Tibial artery (tissue), 4 donors: ENCODE measurements at regions not wholly inside any gene's neighbourhood (a gene's known extent, or its start where the extent isn't known, plus 50 kb on each side); places are given as distances from the start of the nearest gene placed in this dataset.

Source experiments
- DNase-seq, 2 donors: peaks; one replicate each; pipeline ENCODE4 v3.0.0-alpha.2; 2019
- H3K27ac ChIP-seq, 2 donors: fragments of 200-600 bp; sonication (generic) in 1 of 2; 1 replicate in 1 of 2; 2 replicates in 1 of 2; pipeline ENCODE4 v1.5.1; 2018 to 2019; ENCODE audit warnings: mild to moderate bottlenecking in 1 of 2
- H3K27me3 ChIP-seq, 2 donors: fragments of 200-600 bp; sonication (generic) in 1 of 2; one replicate each; pipeline versions ENCODE4 v1.5.1 to v1.6.0; 2016 to 2019
- H3K36me3 ChIP-seq, 3 donors: fragments of 200-600 bp; sonication (generic) in 2 of 3; one replicate each; pipeline ENCODE4 v1.5.1; 2016 to 2019; ENCODE audit warnings: mild to moderate bottlenecking in 2 of 3
- H3K4me1 ChIP-seq, 4 donors: fragments of 200-600 bp; sonication (generic) in 2 of 4; 1 replicate in 3 of 4; 2 replicates in 1 of 4; pipeline ENCODE4 v1.5.1; 2016 to 2019
- H3K4me3 ChIP-seq, 2 donors: fragments of 200-600 bp; sonication (generic) in 1 of 2; 1 replicate in 1 of 2; 2 replicates in 1 of 2; pipeline ENCODE4 v1.5.1; 2018 to 2019; ENCODE audit warnings: mild to moderate bottlenecking in 2 of 2
- H3K9me3 ChIP-seq, 3 donors: fragments of 200-600 bp; sonication (generic) in 1 of 3; one replicate each; pipeline ENCODE4 v1.5.1; 2016 to 2019
- intact Hi-C: fragments of 100-400 bp; cut with DNase I; formaldehyde crosslinking; loops from one replicate; pipeline ENCODE4 v1.15.0; 2023; ENCODE audit warnings: low total_unique reads
- TF ChIP-seq, protein P1 (sequence below), 2 experiments: fragments of 200-600 bp in 1 of 2; fragments of 450-650 bp in 1 of 2; IDR thresholded peaks; one replicate each; pipeline ENCODE4 v1.5.1; 2017 to 2019; ENCODE audit warnings: antibody characterized with exemption in 2 of 2, mild to moderate bottlenecking in 1 of 2, moderate library complexity in 1 of 2

DNA sequence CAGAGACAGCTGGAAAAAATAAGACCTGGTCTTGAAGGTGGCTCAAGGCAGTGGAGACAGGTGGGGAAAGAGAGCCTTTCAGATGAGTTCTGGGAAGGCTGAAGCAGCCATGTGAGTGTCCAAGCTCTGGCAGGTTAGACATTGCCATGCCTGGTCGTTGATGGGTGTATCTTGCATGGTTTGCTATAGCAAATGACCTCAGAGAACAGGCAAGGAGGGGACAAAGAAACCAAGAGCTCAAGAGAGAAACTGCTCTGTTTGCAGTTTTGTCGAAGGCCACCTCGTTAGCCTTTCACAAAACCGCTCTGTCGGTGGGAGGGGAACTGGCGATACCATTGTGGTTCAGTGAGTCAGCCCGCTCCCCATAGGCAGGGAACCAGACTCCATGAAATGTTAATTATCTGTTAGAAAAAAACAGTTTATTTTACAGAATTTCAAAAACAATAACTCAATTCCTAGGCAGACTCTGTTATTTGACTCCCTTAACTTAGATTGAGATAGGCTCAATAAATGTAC is 82.8 kb upstream of the ARGLU1 start:
- Histone ChIP-seq H3K27me3 (no peaks in the 10 kb centered on the region), H3K27ac (no peak overlapping the region), H3K4me3 (no peak overlapping the region), H3K36me3 (no peaks in the 10 kb centered on the region), H3K4me1 (no peaks in the 10 kb centered on the region), H3K9me3 (no peaks in the 10 kb centered on the region)
- TF ChIP-seq, protein P1, sequence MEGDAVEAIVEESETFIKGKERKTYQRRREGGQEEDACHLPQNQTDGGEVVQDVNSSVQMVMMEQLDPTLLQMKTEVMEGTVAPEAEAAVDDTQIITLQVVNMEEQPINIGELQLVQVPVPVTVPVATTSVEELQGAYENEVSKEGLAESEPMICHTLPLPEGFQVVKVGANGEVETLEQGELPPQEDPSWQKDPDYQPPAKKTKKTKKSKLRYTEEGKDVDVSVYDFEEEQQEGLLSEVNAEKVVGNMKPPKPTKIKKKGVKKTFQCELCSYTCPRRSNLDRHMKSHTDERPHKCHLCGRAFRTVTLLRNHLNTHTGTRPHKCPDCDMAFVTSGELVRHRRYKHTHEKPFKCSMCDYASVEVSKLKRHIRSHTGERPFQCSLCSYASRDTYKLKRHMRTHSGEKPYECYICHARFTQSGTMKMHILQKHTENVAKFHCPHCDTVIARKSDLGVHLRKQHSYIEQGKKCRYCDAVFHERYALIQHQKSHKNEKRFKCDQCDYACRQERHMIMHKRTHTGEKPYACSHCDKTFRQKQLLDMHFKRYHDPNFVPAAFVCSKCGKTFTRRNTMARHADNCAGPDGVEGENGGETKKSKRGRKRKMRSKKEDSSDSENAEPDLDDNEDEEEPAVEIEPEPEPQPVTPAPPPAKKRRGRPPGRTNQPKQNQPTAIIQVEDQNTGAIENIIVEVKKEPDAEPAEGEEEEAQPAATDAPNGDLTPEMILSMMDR (IDR thresholded peaks at IDR 0.05) = no peak
- no peak for DNase-seq
- intact Hi-C loops = no loop called here

DNA sequence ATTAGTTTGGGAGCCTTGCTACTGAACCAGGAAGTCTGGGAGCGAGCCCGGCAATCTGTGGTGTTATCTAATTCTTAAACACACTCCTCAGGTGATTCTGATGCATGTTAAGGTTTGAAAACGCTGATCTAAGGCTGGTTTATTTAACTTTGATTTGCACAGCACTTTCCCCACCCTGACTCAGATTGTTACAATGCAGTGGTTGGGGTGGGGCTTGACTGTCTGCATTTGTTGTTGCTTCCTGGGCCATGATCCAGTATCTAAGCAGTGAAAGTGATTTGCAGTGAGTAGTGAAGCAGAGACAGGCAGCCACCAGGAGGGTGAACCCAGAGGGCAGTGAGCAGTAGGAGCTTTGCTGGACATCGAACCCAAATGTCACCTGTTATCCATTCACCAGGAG is 81.6 kb upstream of the ARGLU1 start:
- no peak overlapping the region for H3K27ac ChIP-seq
- intact Hi-C loops = no loop called here

DNA sequence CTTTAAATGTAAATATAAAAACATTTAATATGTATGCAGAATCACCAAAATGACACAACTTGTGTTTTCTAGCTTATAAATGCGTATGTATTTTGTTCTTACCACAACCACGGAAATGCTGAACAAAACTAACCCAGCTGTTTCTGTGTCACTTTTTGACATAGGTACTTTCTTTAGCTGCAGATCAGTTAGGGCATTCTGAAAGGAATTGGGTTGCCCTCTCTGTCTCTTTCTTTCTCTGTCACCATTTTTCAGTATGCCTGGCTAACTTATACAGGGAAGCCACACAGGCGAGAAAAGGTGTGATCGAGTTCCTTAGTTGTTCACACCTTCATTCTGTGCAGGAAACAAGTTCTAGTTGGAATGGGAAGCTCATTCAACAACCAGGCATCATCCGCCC is 72.6 kb upstream of the ARGLU1 start:
- intact Hi-C loops = no loop called here
- Histone ChIP-seq H3K4me1 (no peaks in the 10 kb centered on the region), H3K9me3 (no peaks in the 10 kb centered on the region), H3K4me3 (no peak overlapping the region), H3K27ac (no peak overlapping the region), H3K27me3 (no peaks in the 10 kb centered on the region), H3K36me3 (no peaks in the 10 kb centered on the region)
- DNase-seq = no peak
- TF ChIP-seq, protein P1 (IDR thresholded peaks at IDR 0.05) = no peak

More for the DNA sequence above, 81.6 kb upstream of the ARGLU1 start:
- no peak for DNase-seq
- TF ChIP-seq, protein P1 (IDR thresholded peaks at IDR 0.05) = no peak
- no peaks in the 10 kb centered on the region for H3K27me3 ChIP-seq
- H3K4me1 ChIP-seq = no peaks in the 10 kb centered on the region
- no peaks in the 10 kb centered on the region for H3K36me3 ChIP-seq
- H3K4me3 ChIP-seq = no peak overlapping the region
- no peaks in the 10 kb centered on the region for H3K9me3 ChIP-seq

DNA sequence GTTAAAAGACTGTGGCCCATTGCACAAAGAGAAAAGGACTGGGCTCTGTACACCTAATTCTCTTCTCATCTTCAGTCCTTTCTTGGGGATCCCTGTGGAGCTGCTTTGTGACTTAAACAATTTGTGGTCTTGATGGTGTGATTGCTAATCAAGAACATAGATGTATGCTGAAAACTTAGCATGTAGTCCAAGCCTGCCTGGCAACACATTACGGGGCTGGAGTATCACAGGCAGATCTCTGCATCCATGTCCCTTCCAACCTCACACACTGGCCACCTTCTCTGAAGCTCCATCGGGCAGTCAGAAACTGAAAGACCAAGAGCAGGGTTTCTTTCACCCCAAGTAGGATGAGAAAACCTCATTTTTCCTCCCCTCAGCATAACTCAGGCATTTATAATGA is 69.6 kb upstream of the ARGLU1 start:
- intact Hi-C loops = no loop called here
- no peak overlapping the region for H3K27ac ChIP-seq
- no peak for DNase-seq

GRCh38 chr13:106636492-106636891 is 68.6 kb upstream of the ARGLU1 start:
- Histone ChIP-seq H3K27ac (no peak overlapping the region), H3K36me3 (no peaks in the 10 kb centered on the region), H3K27me3 (no peaks in the 10 kb centered on the region), H3K9me3 (no peaks in the 10 kb centered on the region), H3K4me3 (no peak overlapping the region), H3K4me1 (no peaks in the 10 kb centered on the region)
- TF ChIP-seq, protein P1 (IDR thresholded peaks at IDR 0.05) = no peak
- intact Hi-C loops = no loop called here
- DNase-seq = no peak

More for the DNA sequence above, 69.6 kb upstream of the ARGLU1 start:
- H3K4me1 ChIP-seq = no peaks in the 10 kb centered on the region
- no peak overlapping the region for H3K4me3 ChIP-seq
- no peaks in the 10 kb centered on the region for H3K9me3 ChIP-seq
- TF ChIP-seq, protein P1 (IDR thresholded peaks at IDR 0.05) = no peak
- no peaks in the 10 kb centered on the region for H3K36me3 ChIP-seq
- H3K27me3 ChIP-seq = no peaks in the 10 kb centered on the region

DNA sequence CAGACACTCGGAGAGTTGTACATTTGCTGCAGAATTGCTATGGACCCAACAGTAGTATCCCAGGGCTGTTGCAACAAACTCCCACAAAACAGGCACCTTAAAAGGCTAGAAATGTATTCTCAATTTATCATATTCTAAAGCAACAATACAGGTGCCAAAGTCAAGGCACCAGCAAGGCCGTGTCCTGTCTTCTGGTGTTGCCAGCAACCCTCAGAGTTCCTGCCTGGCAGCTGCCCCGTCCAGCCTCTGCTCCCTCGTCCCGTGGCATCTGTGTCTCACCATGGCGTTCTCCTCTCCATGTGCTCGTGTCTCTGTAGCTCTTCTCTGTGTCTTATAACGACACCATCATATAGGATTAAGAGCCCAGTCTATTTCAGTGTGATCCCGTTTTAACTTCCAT is 67.7 kb upstream of the ARGLU1 start:
- Histone ChIP-seq H3K36me3 (no peaks in the 10 kb centered on the region), H3K4me3 (no peak overlapping the region), H3K27me3 (no peaks in the 10 kb centered on the region), H3K9me3 (no peaks in the 10 kb centered on the region), H3K27ac (no peak overlapping the region), H3K4me1 (no peaks in the 10 kb centered on the region)
- no peak for DNase-seq
- TF ChIP-seq, protein P1 (IDR thresholded peaks at IDR 0.05) = no peak
- intact Hi-C loops = no loop called here
